HG02981 (cell line): ENCODE measurements at regions not wholly inside any gene's neighbourhood (a gene's known extent, or its start where the extent isn't known, plus 50 kb on each side); places are given as distances from the start of the nearest gene placed in this dataset.
"Not testable (repeated sequence)": the region's sequence is repeated elsewhere in the genome, so short reads cannot be mapped to it uniquely, and the experiment has no call there.

Experiments used
- ATAC-seq: cut with Tn5 transposase; IDR thresholded peaks from one replicate; pipeline ENCODE4 v1.9.1; 2021; ENCODE audit warnings: mild to moderate bottlenecking, moderate library complexity; ENCODE audit not compliant: unreplicated experiment

GRCh38 chr12:66733321-66733720 lies 54.4 kb upstream of the GRIP1 start:
- no peak for ATAC-seq

- ATAC-seq: no peak
Observed at GRCh38 chr12:66733839-66734238, 55.0 kb upstream of the GRIP1 start.

- no peak for ATAC-seq
Observed at GRCh38 chr12:66735275-66735674, 56.4 kb upstream of the GRIP1 start.

- no peak for ATAC-seq
Observed at GRCh38 chr12:66736931-66737330, 58.1 kb upstream of the GRIP1 start.

- ATAC-seq: no peak
Observed at GRCh38 chr12:66739266-66739665, 60.4 kb upstream of the GRIP1 start.

GRCh38 chr12:66739940-66740651 lies 61.2 kb upstream of the GRIP1 start:
- ATAC-seq: no peak

- ATAC-seq: no peak
Observed at GRCh38 chr12:66740732-66741131, 61.9 kb upstream of the GRIP1 start.

GRCh38 chr12:66741919-66742318 lies 63.0 kb upstream of the GRIP1 start:
- ATAC-seq: no peak

- no peak for ATAC-seq
Observed at GRCh38 chr12:66742508-66743367, 63.9 kb upstream of the GRIP1 start.

- ATAC-seq: no peak
Observed at GRCh38 chr12:66744461-66744860, 65.6 kb upstream of the GRIP1 start.

- ATAC-seq: no peak
Observed at GRCh38 chr12:66744956-66745383, 66.1 kb upstream of the GRIP1 start.

- ATAC-seq: no peak
Observed at GRCh38 chr12:66746489-66747201, 67.8 kb upstream of the GRIP1 start.

- no peak for ATAC-seq
Observed at GRCh38 chr12:66751432-66752113, 72.7 kb upstream of the GRIP1 start.

- no peak for ATAC-seq
Observed at GRCh38 chr12:66753810-66754209, 74.9 kb upstream of the GRIP1 start.

- no peak for ATAC-seq
Observed at GRCh38 chr12:66755727-66756395, 77.0 kb upstream of the GRIP1 start.

- no peak for ATAC-seq
Observed at GRCh38 chr12:66756631-66757030, 77.8 kb upstream of the GRIP1 start.

- not testable (repeated sequence) for ATAC-seq
Observed at GRCh38 chr12:66760122-66760521, 81.2 kb upstream of the GRIP1 start.

- no peak for ATAC-seq
Observed at GRCh38 chr12:66763467-66763866, 84.6 kb upstream of the GRIP1 start.

- ATAC-seq: no peak
Observed at GRCh38 chr12:66765204-66765603, 86.3 kb upstream of the GRIP1 start.

GRCh38 chr12:66767536-66767935 lies 88.7 kb upstream of the GRIP1 start:
- ATAC-seq: no peak
